GM12891 (cell line): ENCODE measurements at regions not wholly inside any gene's neighbourhood (a gene's known extent, or its start where the extent isn't known, plus 50 kb on each side); places are given as distances from the start of the nearest gene placed in this dataset.

Experiments used
- PAX5 ChIP-seq: IDR thresholded peaks from 2 replicates; pipeline ENCODE4 v1.6.1; 2011; ENCODE audit warnings: low read length, moderate library complexity, mild to moderate bottlenecking; ENCODE audit not compliant: insufficient read depth, severe bottlenecking
- POLR2A ChIP-seq: IDR thresholded peaks from 2 replicates; pipeline ENCODE4 v1.6.1; 2011; ENCODE audit warnings: low read depth, low read length, control low read depth
- POLR2AphosphoS5 ChIP-seq: IDR thresholded peaks from 2 replicates; pipeline ENCODE4 v1.6.1; 2011; ENCODE audit warnings: low read depth, low read length, control low read depth
- POU2F2 ChIP-seq: IDR thresholded peaks from 2 replicates; pipeline ENCODE4 v1.6.1; 2011; ENCODE audit warnings: low read depth, mild to moderate bottlenecking, control low read depth, low read length, moderate library complexity
- SPI1 ChIP-seq: IDR thresholded peaks from 2 replicates; pipeline ENCODE4 v1.6.1; 2011; ENCODE audit warnings: low read depth, low read length, control low read depth
- TAF1 ChIP-seq: IDR thresholded peaks from 2 replicates; pipeline ENCODE4 v1.6.1; 2011; ENCODE audit warnings: low read depth, low read length, control low read depth

- TF ChIP-seq POLR2AphosphoS5 (no peak), POLR2A (no peak), SPI1 (peak; percentile 59), POU2F2 (no peak), PAX5 (no peak), TAF1 (no peak)
These were observed 274.9 kb upstream of the CCL2 start for GRCh38 chr17:33980193-33980592.
